H9 (cell line): ENCODE measurements at regions not wholly inside any gene's neighbourhood (a gene's known extent, or its start where the extent isn't known, plus 50 kb on each side); places are given as distances from the start of the nearest gene placed in this dataset.

ENCODE experiments used
- DNase-seq: peaks from one replicate; pipeline ENCODE4 v3.0.0-alpha.2; 2017
- H2AFZ ChIP-seq: one replicate; pipeline ENCODE4 v1.6.1; 2013; ENCODE audit warnings: mild to moderate bottlenecking, low read length, control low read depth, moderate library complexity
- H2AK5ac ChIP-seq: 2 replicates; pipeline ENCODE4 v1.6.1; 2013; ENCODE audit warnings: low read length, control low read depth, mixed read lengths; ENCODE audit not compliant: insufficient read length
- H2BK120ac ChIP-seq: one replicate; pipeline ENCODE4 v1.6.1; 2013; ENCODE audit warnings: low read depth, mild to moderate bottlenecking, low read length, control low read depth, inconsistent platforms; ENCODE audit not compliant: poor library complexity, severe bottlenecking
- H2BK12ac ChIP-seq: 2 replicates; pipeline ENCODE4 v1.6.1; 2013; ENCODE audit warnings: low read length, control low read depth, mixed read lengths, low read depth; ENCODE audit not compliant: insufficient read length
- H2BK15ac ChIP-seq: 2 replicates; pipeline ENCODE4 v1.6.1; 2013; ENCODE audit warnings: low read depth, low read length, control low read depth
- H2BK20ac ChIP-seq: one replicate; pipeline ENCODE4 v1.6.1; 2013; ENCODE audit warnings: low read depth, mild to moderate bottlenecking, low read length, control low read depth, inconsistent platforms; ENCODE audit not compliant: poor library complexity, severe bottlenecking
- H2BK5ac ChIP-seq: 2 replicates; pipeline ENCODE4 v1.6.1; 2013; ENCODE audit warnings: low read length, control low read depth, mixed read lengths; ENCODE audit not compliant: insufficient read length
- H3K14ac ChIP-seq: 2 replicates; pipeline ENCODE4 v1.6.1; 2013; ENCODE audit warnings: low read length, control low read depth; ENCODE audit not compliant: insufficient read depth
- H3K18ac ChIP-seq: 2 replicates; pipeline ENCODE4 v1.6.1; 2013; ENCODE audit warnings: low read depth, mild to moderate bottlenecking, mixed read lengths, low read length, control low read depth; ENCODE audit not compliant: insufficient read length
- H3K23ac ChIP-seq: 2 replicates; pipeline ENCODE4 v1.6.1; 2013; ENCODE audit warnings: low read length, control low read depth, mixed read lengths, low read depth; ENCODE audit not compliant: insufficient read length
- H3K23me2 ChIP-seq: 2 replicates; pipeline ENCODE4 v1.6.1; 2013; ENCODE audit warnings: low read depth, mild to moderate bottlenecking, mixed read lengths, low read length, control low read depth; ENCODE audit not compliant: insufficient read length, poor library complexity, severe bottlenecking
- H3K27ac ChIP-seq: 2 replicates; pipeline ENCODE4 v1.5.1; 2013; ENCODE audit warnings: low read length, control low read depth, mixed read lengths, low read depth; ENCODE audit not compliant: insufficient read length
- H3K27me3 ChIP-seq: 2 replicates; pipeline ENCODE4 v1.6.1; 2013; ENCODE audit warnings: low read length, control low read depth, inconsistent platforms; ENCODE audit not compliant: insufficient read depth
- H3K4ac ChIP-seq: 2 replicates; pipeline ENCODE4 v1.6.1; 2013; ENCODE audit warnings: low read depth, mild to moderate bottlenecking, control low read depth, inconsistent platforms, low read length, moderate library complexity
- H3K4me1 ChIP-seq: 2 replicates; pipeline ENCODE4 v1.6.1; 2013; ENCODE audit warnings: low read length, control low read depth, inconsistent platforms; ENCODE audit not compliant: insufficient read depth
- H3K4me2 ChIP-seq: 2 replicates; pipeline ENCODE4 v1.6.1; 2013; ENCODE audit warnings: low read length, control low read depth, mixed read lengths; ENCODE audit not compliant: insufficient read length, insufficient read depth
- H3K56ac ChIP-seq: 2 replicates; pipeline ENCODE4 v1.6.1; 2013; ENCODE audit warnings: low read depth, mild to moderate bottlenecking, mixed read lengths, low read length, control low read depth; ENCODE audit not compliant: insufficient read length
- H3K79me1 ChIP-seq: 2 replicates; pipeline ENCODE4 v1.6.1; 2013; ENCODE audit warnings: low read depth, mild to moderate bottlenecking, moderate library complexity, low read length, control low read depth, inconsistent platforms; ENCODE audit not compliant: insufficient read depth, poor library complexity, severe bottlenecking
- H3K79me2 ChIP-seq: 2 replicates; pipeline ENCODE4 v1.6.1; 2013; ENCODE audit warnings: low read length, control low read depth, inconsistent platforms; ENCODE audit not compliant: insufficient read depth
- H3K9ac ChIP-seq: 2 replicates; pipeline ENCODE4 v1.6.1; 2013; ENCODE audit warnings: low read length, control low read depth, mixed read lengths; ENCODE audit not compliant: insufficient read length; ENCODE audit errors: extremely low read depth
- H3K9me3 ChIP-seq: one replicate; pipeline ENCODE4 v1.6.1; 2013; ENCODE audit warnings: low read depth, low read length, inconsistent platforms; ENCODE audit not compliant: control insufficient read depth
- H3T11ph ChIP-seq: one replicate; pipeline ENCODE4 v1.6.1; 2013; ENCODE audit warnings: mild to moderate bottlenecking, low read length, control low read depth, inconsistent platforms
- H4K20me1 ChIP-seq: one replicate; pipeline ENCODE4 v1.6.1; 2013; ENCODE audit not compliant: control insufficient read depth, insufficient read length, insufficient read depth
- H4K5ac ChIP-seq: 2 replicates; pipeline ENCODE4 v1.6.1; 2013; ENCODE audit warnings: low read depth, mild to moderate bottlenecking, mixed read lengths, low read length, control low read depth; ENCODE audit not compliant: insufficient read length
- H4K8ac ChIP-seq: replicated peaks from 2 replicates; pipeline ENCODE4 v1.6.1; 2013; ENCODE audit warnings: low read length, control low read depth, mixed read lengths, low read depth; ENCODE audit not compliant: insufficient read length
- H4K91ac ChIP-seq: 2 replicates; pipeline ENCODE4 v1.6.1; 2013; ENCODE audit warnings: low read depth, mild to moderate bottlenecking, moderate library complexity, mixed read lengths, low read length, control low read depth; ENCODE audit not compliant: insufficient read length
- H3K27ac Mint-ChIP-seq, 3 experiments: 2 replicates in 2 of 3; 3 replicates in 1 of 3; pipeline ENCODE4 v1.8.0; 2020 to 2021; ENCODE audit warnings: mixed read lengths in 3 of 3, mild to moderate bottlenecking in 1 of 3, moderate library complexity in 1 of 3
- H3K27me3 Mint-ChIP-seq: 2 replicates; pipeline ENCODE4 v1.8.0; 2021; ENCODE audit warnings: low read depth, mild to moderate bottlenecking, moderate library complexity, mixed read lengths
- H3K36me3 Mint-ChIP-seq, 3 experiments: 2 replicates in 2 of 3; 3 replicates in 1 of 3; pipeline ENCODE4 v1.8.0; 2020 to 2021; ENCODE audit warnings: low read depth in 3 of 3, mixed read lengths in 3 of 3; ENCODE audit not compliant: insufficient read depth in 1 of 3
- H3K4me1 Mint-ChIP-seq, 2 experiments: 2 replicates each; pipeline ENCODE4 v1.8.0; 2020; ENCODE audit warnings: mixed read lengths in 2 of 2
- H3K4me3 Mint-ChIP-seq, 2 experiments: 2 replicates in 1 of 2; 3 replicates in 1 of 2; pipeline ENCODE4 v1.8.0; 2020 to 2021; ENCODE audit warnings: mild to moderate bottlenecking in 2 of 2, mixed read lengths in 2 of 2, moderate library complexity in 1 of 2
- H3K9me3 Mint-ChIP-seq, 2 experiments: 2 replicates in 1 of 2; 3 replicates in 1 of 2; pipeline ENCODE4 v1.8.0; 2020; ENCODE audit warnings: mild to moderate bottlenecking in 2 of 2, mixed read lengths in 2 of 2, moderate library complexity in 1 of 2
- CTCF ChIP-seq: fragments of 200-600 bp; sonication (generic); conservative IDR thresholded peaks from 3 replicates; pipeline ENCODE4 v1.8.0; 2021; ENCODE audit warnings: antibody characterized with exemption, mild to moderate bottlenecking
- WGBS: extraction: QIAGEN DNeasy Blood & Tissue Kit; methylation state at CpG from one replicate; pipeline ENCODE4 v1.1.7; 2013; ENCODE audit warnings: missing lambda C conversion rate, low lambda C conversion rate, mixed read lengths; ENCODE audit not compliant: insufficient read length; ENCODE audit errors: extremely low coverage; 5-methylcytosine and 5-hydroxymethylcytosine counted together

- WGBS = no CpG with 5 or more reads among the region's 3 CpGs
- Histone ChIP-seq H3K9me3 (no peaks in the 10 kb centered on the region), H4K20me1 (no peaks in the 10 kb centered on the region), H4K8ac (no peak overlapping the region), H3K4me2 (no peak overlapping the region), H2AFZ (no peak overlapping the region), H3K27me3 (no peaks in the 10 kb centered on the region), H2BK5ac (no peak overlapping the region), H3K4me1 (no peaks in the 10 kb centered on the region), H3K27ac (no peak overlapping the region), H3K79me2 (no peaks in the 10 kb centered on the region), H3T11ph (no peak overlapping the region), H3K9ac (no peak overlapping the region), H2BK20ac (no peak overlapping the region), H2BK120ac (no peak overlapping the region), H4K5ac (no peak overlapping the region), H3K56ac (no peak overlapping the region), H4K91ac (no peak overlapping the region), H3K23ac (no peak overlapping the region), H3K4ac (no peak overlapping the region), H3K18ac (no peak overlapping the region), H3K23me2 (no peaks in the 10 kb centered on the region), H2AK5ac (no peak overlapping the region), H3K79me1 (no peaks in the 10 kb centered on the region), H2BK15ac (no peak overlapping the region), H3K14ac (no peak overlapping the region), H2BK12ac (no peak overlapping the region)
- H3K9me3 Mint-ChIP-seq = no peaks in the 10 kb centered on the region; a peak in 2 of 5 replicates
- H3K36me3 Mint-ChIP-seq = no peaks in the 10 kb centered on the region
- H3K27me3 Mint-ChIP-seq = no peaks in the 10 kb centered on the region
- no peaks in the 10 kb centered on the region; a peak in 1 of 4 replicates for H3K4me1 Mint-ChIP-seq
- DNase-seq = no peak
- TF ChIP-seq CTCF = no peak
- H3K4me3 Mint-ChIP-seq = no peak overlapping the region
- H3K27ac Mint-ChIP-seq = no peak overlapping the region
Observed at GRCh38 chr4:138013625-138014024, 228.5 kb downstream of the SLC7A11 start.
